ENCODE measurements at regions not wholly inside any gene's neighbourhood (a gene's known extent, or its start where the extent isn't known, plus 50 kb on each side); places are given as distances from the start of the nearest gene placed in this dataset.
"Not testable (repeated sequence)": the region's sequence is repeated elsewhere in the genome, so short reads cannot be mapped to it uniquely, and the experiment has no call there.

GRCh38 chr14:106294324-106294723 lies 767.9 kb downstream of the TMEM121 start:
- no peaks in the 10 kb centered on the region for H3K9me3 ChIP-seq
- H3K36me3 ChIP-seq: no peaks in the 10 kb centered on the region
- H3K4me3 ChIP-seq: no peak overlapping the region
- intact Hi-C loops (cut with DNase I): no loop called here
- no peak overlapping the region for H3K27ac ChIP-seq
- TF ChIP-seq, protein P1, sequence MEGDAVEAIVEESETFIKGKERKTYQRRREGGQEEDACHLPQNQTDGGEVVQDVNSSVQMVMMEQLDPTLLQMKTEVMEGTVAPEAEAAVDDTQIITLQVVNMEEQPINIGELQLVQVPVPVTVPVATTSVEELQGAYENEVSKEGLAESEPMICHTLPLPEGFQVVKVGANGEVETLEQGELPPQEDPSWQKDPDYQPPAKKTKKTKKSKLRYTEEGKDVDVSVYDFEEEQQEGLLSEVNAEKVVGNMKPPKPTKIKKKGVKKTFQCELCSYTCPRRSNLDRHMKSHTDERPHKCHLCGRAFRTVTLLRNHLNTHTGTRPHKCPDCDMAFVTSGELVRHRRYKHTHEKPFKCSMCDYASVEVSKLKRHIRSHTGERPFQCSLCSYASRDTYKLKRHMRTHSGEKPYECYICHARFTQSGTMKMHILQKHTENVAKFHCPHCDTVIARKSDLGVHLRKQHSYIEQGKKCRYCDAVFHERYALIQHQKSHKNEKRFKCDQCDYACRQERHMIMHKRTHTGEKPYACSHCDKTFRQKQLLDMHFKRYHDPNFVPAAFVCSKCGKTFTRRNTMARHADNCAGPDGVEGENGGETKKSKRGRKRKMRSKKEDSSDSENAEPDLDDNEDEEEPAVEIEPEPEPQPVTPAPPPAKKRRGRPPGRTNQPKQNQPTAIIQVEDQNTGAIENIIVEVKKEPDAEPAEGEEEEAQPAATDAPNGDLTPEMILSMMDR (IDR thresholded peaks at IDR 0.05): no peak
- TF ChIP-seq POLR2A (IDR thresholded peaks at IDR 0.05): no peak
- WGBS, 2 donors: 0 to 6% methylated on average over 1 of the region's 1 CpG
- no peak for DNase-seq
- peaks cover 0 to 4% (median 0%) of the 10 kb centered on the region in 4 donors for H3K27me3 ChIP-seq
- H3K4me1 ChIP-seq: no peaks in the 10 kb centered on the region

GRCh38 chr14:106300951-106301510 lies 774.6 kb downstream of the TMEM121 start:
- H3K36me3 ChIP-seq; H3K4me1 ChIP-seq; intact Hi-C loops (cut with DNase I); DNase-seq; H3K9me3 ChIP-seq; H3K27me3 ChIP-seq; H3K4me3 ChIP-seq; H3K27ac ChIP-seq: not testable (repeated sequence)
- 61 to 81% methylated on average over 2 of the region's 2 CpGs for WGBS, 2 donors

- DNase-seq; H3K4me1 ChIP-seq; H3K27ac ChIP-seq; intact Hi-C loops (cut with DNase I); H3K9me3 ChIP-seq; H3K4me3 ChIP-seq; H3K36me3 ChIP-seq; H3K27me3 ChIP-seq: not testable (repeated sequence)
- WGBS, 2 donors: 43 to 82% methylated on average over 2 of the region's 4 CpGs
Observed at GRCh38 chr14:106301609-106302008, 775.2 kb downstream of the TMEM121 start.

- Histone ChIP-seq H3K27ac (no peak overlapping the region), H3K4me1 (no peaks in the 10 kb centered on the region), H3K9me3 (no peaks in the 10 kb centered on the region), H3K36me3 (no peaks in the 10 kb centered on the region), H3K27me3 (peaks cover 0 to 7% (median 0%) of the 10 kb centered on the region in 4 donors), H3K4me3 (no peak overlapping the region)
- WGBS, 2 donors: 56 to 60% methylated on average over 4 of the region's 4 CpGs
- no peak for DNase-seq
- no peak for TF ChIP-seq POLR2A (IDR thresholded peaks at IDR 0.05)
- TF ChIP-seq, protein P1 (IDR thresholded peaks at IDR 0.05): no peak
- intact Hi-C loops (cut with DNase I): no loop called here
Observed at GRCh38 chr14:106302661-106303060, 776.3 kb downstream of the TMEM121 start.

DNA sequence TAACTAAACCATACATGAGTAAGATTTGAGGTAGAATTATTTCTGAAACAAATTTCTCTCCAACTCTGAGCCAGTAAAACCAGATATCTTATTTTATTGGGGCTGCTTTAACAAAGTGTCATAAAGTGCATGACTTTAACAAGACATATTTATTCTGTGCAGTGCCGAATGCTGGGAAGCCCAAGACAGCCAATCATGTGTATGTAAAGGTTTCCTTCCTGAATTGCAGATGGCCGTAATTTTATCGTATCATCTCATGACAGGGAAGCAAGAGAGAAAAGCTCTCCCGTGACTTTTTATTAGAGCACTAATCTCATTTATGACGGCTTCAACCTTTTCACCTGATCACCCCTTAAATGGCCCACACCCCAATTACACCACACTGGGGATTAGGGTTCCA lies 777.9 kb downstream of the TMEM121 start:
- intact Hi-C loops (cut with DNase I): no loop called here
- TF ChIP-seq, protein P1 (IDR thresholded peaks at IDR 0.05): no peak
- no peak for TF ChIP-seq POLR2A (IDR thresholded peaks at IDR 0.05)
- WGBS, 2 donors: 66 to 73% methylated on average over 5 of the region's 5 CpGs

GRCh38 chr14:106308839-106309389 lies 782.5 kb downstream of the TMEM121 start:
- Histone ChIP-seq H3K27me3 (peaks cover 0 to 7% (median 0%) of the 10 kb centered on the region in 4 donors), H3K4me3 (no peak overlapping the region), H3K4me1 (no peaks in the 10 kb centered on the region), H3K27ac (no peak overlapping the region), H3K9me3 (no peaks in the 10 kb centered on the region), H3K36me3 (no peaks in the 10 kb centered on the region)
- intact Hi-C loops (cut with DNase I): no loop called here
- 45 to 53% methylated on average over 8 to 9 of the region's 17 CpGs for whole genome bisulfite sequencing, 2 donors
- DNase-seq: no peak
- TF ChIP-seq, protein P1 (IDR thresholded peaks at IDR 0.05): peak in 4 of 6 experiments; percentile 34 to 53 (median 47)
- no peak for TF ChIP-seq POLR2A (IDR thresholded peaks at IDR 0.05)

More for the DNA sequence above, 777.9 kb downstream of the TMEM121 start:
- Histone ChIP-seq H3K4me1 (no peaks in the 10 kb centered on the region), H3K27me3 (peaks cover 0 to 7% (median 0%) of the 10 kb centered on the region in 4 donors), H3K36me3 (no peaks in the 10 kb centered on the region), H3K9me3 (no peaks in the 10 kb centered on the region), H3K4me3 (no peak overlapping the region), H3K27ac (no peak overlapping the region)
- no peak for DNase-seq
